ENCODE measurements at regions not wholly inside any gene's neighbourhood (a gene's known extent, or its start where the extent isn't known, plus 50 kb on each side); places are given as distances from the start of the nearest gene placed in this dataset.

- Mint-ChIP-seq H3K4me3 (no peak overlapping the region), H3K4me1 (peaks cover 15 to 30% of the 10 kb centered on the region in 2 experiments), H3K9me3 (no peaks in the 10 kb centered on the region), H3K27ac (no peak overlapping the region; a peak in 1 of 7 replicates), H3K36me3 (ENCODE audit: insufficient read depth in 1 of 3, low read depth in 3 of 3) (no peaks in the 10 kb centered on the region), H3K27me3 (ENCODE audit: low read depth) (peaks cover 16% of the 10 kb centered on the region)
- Histone ChIP-seq H3K4me2 (ENCODE audit: insufficient read depth, insufficient read length, low read length) (no peak overlapping the region), H2AFZ (ENCODE audit: low read length) (no peak overlapping the region), H3K56ac (ENCODE audit: insufficient read length, low read depth, low read length) (no peak overlapping the region), H2AK5ac (ENCODE audit: insufficient read length, low read length) (no peak overlapping the region), H4K8ac (replicated peaks; ENCODE audit: insufficient read length, low read depth, low read length) (no peak overlapping the region), H3K27me3 (ENCODE audit: insufficient read depth, low read length) (no peaks in the 10 kb centered on the region), H2BK15ac (ENCODE audit: low read depth, low read length) (no peak overlapping the region), H3K23ac (ENCODE audit: insufficient read length, low read depth, low read length) (no peak overlapping the region), H3K79me2 (ENCODE audit: insufficient read depth, low read length) (no peaks in the 10 kb centered on the region), H2BK20ac (ENCODE audit: low read depth, low read length, poor library complexity, severe bottlenecking) (no peak overlapping the region), H4K91ac (ENCODE audit: insufficient read length, low read depth, low read length) (no peak overlapping the region), H3K4ac (ENCODE audit: low read depth, low read length) (no peak overlapping the region), H3K14ac (ENCODE audit: insufficient read depth, low read length) (no peak overlapping the region), H3K27ac (ENCODE audit: insufficient read length, low read depth, low read length) (no peak overlapping the region), H2BK12ac (ENCODE audit: insufficient read length, low read depth, low read length) (no peak overlapping the region), H4K5ac (ENCODE audit: insufficient read length, low read depth, low read length) (no peak overlapping the region), H3K9ac (ENCODE audit: extremely low read depth, insufficient read length, low read length) (no peak overlapping the region), H2BK120ac (ENCODE audit: low read depth, low read length, poor library complexity, severe bottlenecking) (no peak overlapping the region), H3K79me1 (ENCODE audit: insufficient read depth, low read depth, low read length, poor library complexity, severe bottlenecking) (no peaks in the 10 kb centered on the region), H3K4me1 (ENCODE audit: insufficient read depth, low read length) (peaks cover 4% of the 10 kb centered on the region; the same call in 1 of the 2 replicates), H3K9me3 (ENCODE audit: control insufficient read depth, low read depth, low read length) (no peaks in the 10 kb centered on the region), H2BK5ac (ENCODE audit: insufficient read length, low read length) (no peak overlapping the region), H3T11ph (ENCODE audit: low read length) (no peak overlapping the region), H3K18ac (ENCODE audit: insufficient read length, low read depth, low read length) (no peak overlapping the region), H4K20me1 (ENCODE audit: control insufficient read depth, insufficient read depth, insufficient read length) (no peaks in the 10 kb centered on the region), H3K23me2 (ENCODE audit: insufficient read length, low read depth, low read length, poor library complexity, severe bottlenecking) (peaks cover 2% of the 10 kb centered on the region)
- no peak for DNase-seq
- no CpG with 5 or more reads among the region's 9 CpGs for WGBS (ENCODE audit: extremely low coverage, insufficient read length, low lambda C conversion rate)
- TF ChIP-seq CTCF (conservative IDR thresholded peaks at IDR 0.05), result no peak
These were observed 92.8 kb downstream of the TMEM130 start for GRCh38 chr7:98777051-98777450.

All from H9 (cell line).